ENCODE measurements at regions not wholly inside any gene's neighbourhood (a gene's known extent, or its start where the extent isn't known, plus 50 kb on each side); places are given as distances from the start of the nearest gene placed in this dataset.
"Not testable (repeated sequence)": the region's sequence is repeated elsewhere in the genome, so short reads cannot be mapped to it uniquely, and the experiment has no call there.

DNA sequence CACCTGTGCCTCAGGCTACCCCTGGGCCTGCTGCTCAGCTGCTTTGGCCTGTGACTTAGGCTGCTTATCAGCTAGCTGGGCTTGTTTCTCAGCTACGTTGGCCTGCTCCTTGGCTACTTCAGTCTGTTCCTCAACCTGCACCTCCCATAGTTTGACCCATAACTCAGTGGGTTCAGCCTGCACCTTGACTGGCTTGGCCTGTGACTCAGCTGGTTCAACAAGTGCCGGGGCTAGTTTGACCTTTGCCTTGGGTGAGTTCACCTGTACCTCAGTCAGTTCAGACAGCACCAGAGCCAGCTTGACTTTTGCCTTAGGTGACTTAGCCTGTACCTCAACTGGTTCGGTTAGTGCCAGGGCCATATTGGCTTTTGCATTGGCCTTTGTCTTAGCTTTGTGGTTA lies 171.2 kb downstream of the MSN start:
- WGBS, 10 experiments, result 0 to 100% (median 53%) methylated on average over 1 to 3 of the region's 3 CpGs; no CpG with 5 or more reads in 7 of the 10 experiments
- no peak overlapping the region for H3K4me3 ChIP-seq
- H3K27ac ChIP-seq, result no peak overlapping the region
- H3K4me1 ChIP-seq (replicated peaks in 1 of 2), result no peaks in the 10 kb centered on the region
- ATAC-seq (replicated peaks in 6 of 8), result no peak
- in situ Hi-C loops (cut with MboI; ENCODE audit: low pct_unique_long_range_greater_than_20kb in 2 of 9, low sequenced_read_pairs in 9 of 9, unreplicated experiment in 9 of 9), result no loop called here

- WGBS, 10 experiments, result 37% methylated on average over 3 of the region's 4 CpGs; no CpG with 5 or more reads in 9 of the 10 experiments
- Histone ChIP-seq H3K4me3 (no peak overlapping the region), H3K27ac (no peak overlapping the region), H3K4me1 (replicated peaks in 1 of 2) (no peaks in the 10 kb centered on the region)
- ATAC-seq (replicated peaks in 6 of 8), result no peak
- in situ Hi-C loops (cut with MboI; ENCODE audit: low pct_unique_long_range_greater_than_20kb in 2 of 9, low sequenced_read_pairs in 9 of 9, unreplicated experiment in 9 of 9), result no loop called here
Measured at GRCh38 chrX:65837875-65838549, 170.6 kb downstream of the MSN start.

GRCh38 chrX:65831268-65831667 lies 163.8 kb downstream of the MSN start:
- WGBS, 10 experiments, result 0 to 71% (median 0%) methylated on average over 1 to 2 of the region's 2 CpGs; no CpG with 5 or more reads in 5 of the 10 experiments
- no peaks in the 10 kb centered on the region for H3K4me1 ChIP-seq (replicated peaks in 1 of 2)
- no peak overlapping the region for H3K4me3 ChIP-seq
- ATAC-seq (replicated peaks in 6 of 8), result no peak
- in situ Hi-C loops (cut with MboI; ENCODE audit: low pct_unique_long_range_greater_than_20kb in 2 of 9, low sequenced_read_pairs in 9 of 9, unreplicated experiment in 9 of 9), result no loop called here
- no peak overlapping the region for H3K27ac ChIP-seq

DNA sequence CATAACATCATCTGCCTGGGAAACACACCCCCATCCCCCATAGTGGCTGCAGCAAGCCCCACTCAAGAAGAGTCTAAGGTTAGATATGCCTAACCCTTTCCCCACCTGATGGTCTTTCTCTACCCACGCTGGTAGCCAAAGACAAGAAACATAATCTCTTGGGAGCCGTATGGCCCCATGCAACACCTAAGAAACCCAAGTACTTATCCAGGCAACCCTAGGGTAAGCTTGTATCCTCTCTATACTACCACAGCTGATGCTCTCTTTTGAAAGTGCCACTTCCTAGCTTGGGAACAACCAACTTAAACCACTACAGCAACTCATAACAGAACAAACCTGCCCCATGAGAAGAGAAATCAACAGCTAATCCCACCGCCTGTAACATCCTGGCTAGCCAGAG lies 161.1 kb downstream of the MSN start:
- 30 to 40% methylated on average over 1 to 2 of the region's 3 CpGs; no CpG with 5 or more reads in 8 of the 10 experiments for WGBS, 10 experiments
- no peak for ATAC-seq (replicated peaks in 6 of 8)
- in situ Hi-C loops (cut with MboI; ENCODE audit: low pct_unique_long_range_greater_than_20kb in 2 of 9, low sequenced_read_pairs in 9 of 9, unreplicated experiment in 9 of 9), result no loop called here
- no peak overlapping the region for H3K27ac ChIP-seq
- H3K4me3 ChIP-seq, result no peak overlapping the region
- no peaks in the 10 kb centered on the region for H3K4me1 ChIP-seq (replicated peaks in 1 of 2)

DNA sequence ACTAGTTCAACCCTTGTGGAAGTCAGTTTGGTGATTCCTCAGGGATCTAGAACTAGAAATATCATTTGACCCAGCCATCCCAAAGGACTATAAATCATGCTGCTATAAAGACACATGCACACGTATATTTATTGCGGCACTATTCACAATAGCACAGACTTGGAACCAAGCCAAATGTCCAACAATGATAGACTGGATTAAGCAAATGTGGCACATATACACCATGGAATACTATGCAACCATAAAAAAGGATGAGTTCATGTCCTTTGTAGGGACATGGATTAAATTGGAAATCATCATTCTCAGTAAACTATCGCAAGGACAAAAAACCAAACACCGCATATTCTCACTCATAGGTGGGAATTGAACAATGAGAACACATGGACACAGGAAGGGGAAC lies 157.8 kb downstream of the MSN start:
- in situ Hi-C loops (cut with MboI; ENCODE audit: low pct_unique_long_range_greater_than_20kb in 2 of 9, low sequenced_read_pairs in 9 of 9, unreplicated experiment in 9 of 9), result not testable (repeated sequence)

DNA sequence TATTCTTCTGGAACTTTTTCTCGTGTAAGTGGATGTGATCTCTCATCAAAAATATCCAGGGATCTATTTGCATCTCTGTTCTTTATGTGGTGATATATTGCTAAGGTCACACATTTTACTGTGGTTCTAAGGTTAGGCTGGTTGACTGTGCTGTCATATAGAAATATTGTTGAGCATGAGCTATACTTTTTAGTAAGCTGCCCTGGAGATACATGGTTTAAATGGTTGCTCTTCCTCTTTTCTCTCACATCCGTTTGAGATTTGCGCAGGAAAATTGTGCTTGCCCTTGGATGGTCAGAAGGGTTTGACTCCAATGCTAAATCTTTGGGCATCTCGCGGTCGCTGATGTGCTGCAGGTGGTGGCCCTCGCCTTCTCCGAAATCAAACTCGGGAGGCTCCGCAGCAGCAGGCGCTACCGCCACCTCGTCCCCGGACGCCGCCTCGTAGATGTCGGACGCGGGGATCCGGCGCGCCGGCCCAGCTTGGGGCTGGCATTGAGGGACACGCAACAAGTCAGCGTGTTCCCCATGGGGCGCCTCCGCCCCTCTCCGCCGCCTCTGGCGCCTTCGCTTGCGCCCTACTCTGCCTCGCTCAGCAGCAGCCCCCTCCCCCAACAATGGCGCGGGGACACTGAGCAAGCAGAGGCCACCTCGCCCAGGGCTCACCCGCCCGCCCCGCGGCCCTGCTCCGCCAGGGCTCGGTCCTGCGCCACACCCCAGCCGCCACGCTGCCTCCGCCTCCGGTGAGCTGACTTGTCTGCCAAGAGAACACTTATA lies 154.5 kb downstream of the MSN start:
- in situ Hi-C loops (cut with MboI; ENCODE audit: low pct_unique_long_range_greater_than_20kb in 2 of 9, low sequenced_read_pairs in 9 of 9, unreplicated experiment in 9 of 9), result no loop called here
- Histone ChIP-seq H3K27ac (no peak overlapping the region), H3K4me1 (replicated peaks in 1 of 2) (no peaks in the 10 kb centered on the region), H3K4me3 (peak overlapping the region in 1 of 5 donors; percentile 18)
- WGBS, 10 experiments, result 0 to 67% (median 21%) methylated on average over 1 to 22 of the region's 48 CpGs; no CpG with 5 or more reads in 6 of the 10 experiments
- peak in 5 of 8 experiments; percentile 19 to 70 (median 63) for ATAC-seq (replicated peaks in 6 of 8)

More for the DNA sequence above, 157.8 kb downstream of the MSN start:
- not testable (repeated sequence) for ATAC-seq (replicated peaks in 6 of 8); H3K4me1 ChIP-seq (replicated peaks in 1 of 2); H3K27ac ChIP-seq; H3K4me3 ChIP-seq
- WGBS, 10 experiments, result 60 to 100% methylated on average over 1 to 2 of the region's 4 CpGs; no CpG with 5 or more reads in 8 of the 10 experiments

GRCh38 chrX:65819983-65820382 lies 152.5 kb downstream of the MSN start:
- in situ Hi-C loops (cut with MboI; ENCODE audit: low pct_unique_long_range_greater_than_20kb in 2 of 9, low sequenced_read_pairs in 9 of 9, unreplicated experiment in 9 of 9); H3K4me1 ChIP-seq (replicated peaks in 1 of 2); H3K4me3 ChIP-seq; H3K27ac ChIP-seq; ATAC-seq (replicated peaks in 6 of 8): not testable (repeated sequence)
- WGBS, 10 experiments, result no CpG with 5 or more reads among the region's 1 CpG

DNA sequence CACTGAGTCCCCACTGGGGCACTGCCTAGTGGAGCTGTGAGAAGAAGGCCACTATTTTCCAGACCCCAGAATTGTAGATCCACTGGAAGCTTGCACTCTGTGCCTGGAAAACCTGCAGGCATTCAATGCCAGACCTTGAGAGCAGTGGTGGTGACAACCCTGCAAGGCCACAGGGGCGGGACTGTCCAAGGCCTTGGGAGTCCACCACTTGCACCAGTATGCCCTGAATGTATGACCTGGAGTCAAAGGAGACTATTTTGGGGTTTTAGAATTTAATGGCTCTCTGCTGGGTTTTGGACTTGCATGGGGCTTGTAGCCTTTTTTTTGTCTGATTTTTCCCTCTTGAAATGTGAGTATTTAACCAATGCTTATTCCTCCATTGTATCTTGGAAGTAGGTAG lies 145.8 kb downstream of the MSN start:
- WGBS, 10 experiments, result 40% methylated on average over 1 of the region's 1 CpG; no CpG with 5 or more reads in 9 of the 10 experiments
- ATAC-seq (replicated peaks in 6 of 8), result no peak
- Histone ChIP-seq H3K4me3 (no peak overlapping the region), H3K27ac (no peak overlapping the region), H3K4me1 (replicated peaks in 1 of 2) (no peaks in the 10 kb centered on the region)
- in situ Hi-C loops (cut with MboI; ENCODE audit: low pct_unique_long_range_greater_than_20kb in 2 of 9, low sequenced_read_pairs in 9 of 9, unreplicated experiment in 9 of 9), result no loop called here

GRCh38 chrX:65811558-65812228 lies 144.2 kb downstream of the MSN start:
- H3K4me1 ChIP-seq (replicated peaks in 1 of 2), result no peaks in the 10 kb centered on the region
- ATAC-seq (replicated peaks in 6 of 8), result no peak
- no peak overlapping the region for H3K27ac ChIP-seq
- H3K4me3 ChIP-seq, result no peak overlapping the region
- in situ Hi-C loops (cut with MboI; ENCODE audit: low pct_unique_long_range_greater_than_20kb in 2 of 9, low sequenced_read_pairs in 9 of 9, unreplicated experiment in 9 of 9), result no loop called here
